SK-MEL-5 (cell line): ENCODE measurements at regions not wholly inside any gene's neighbourhood (a gene's known extent, or its start where the extent isn't known, plus 50 kb on each side); places are given as distances from the start of the nearest gene placed in this dataset.
"Not testable (repeated sequence)": the region's sequence is repeated elsewhere in the genome, so short reads cannot be mapped to it uniquely, and the experiment has no call there.

ENCODE experiments used
- DNase-seq: peaks from one replicate; pipeline ENCODE4 v3.0.0-alpha.2; 2016; ENCODE audit warnings: low read depth, low spot score
- in situ Hi-C: cut with HindIII; loops from 2 replicates; pipeline ENCODE4 v1.10.0; 2016; ENCODE audit warnings: low sequenced_read_pairs, high pct_unique_total_duplicates, low pct_unique_long_range_greater_than_20kb

DNA sequence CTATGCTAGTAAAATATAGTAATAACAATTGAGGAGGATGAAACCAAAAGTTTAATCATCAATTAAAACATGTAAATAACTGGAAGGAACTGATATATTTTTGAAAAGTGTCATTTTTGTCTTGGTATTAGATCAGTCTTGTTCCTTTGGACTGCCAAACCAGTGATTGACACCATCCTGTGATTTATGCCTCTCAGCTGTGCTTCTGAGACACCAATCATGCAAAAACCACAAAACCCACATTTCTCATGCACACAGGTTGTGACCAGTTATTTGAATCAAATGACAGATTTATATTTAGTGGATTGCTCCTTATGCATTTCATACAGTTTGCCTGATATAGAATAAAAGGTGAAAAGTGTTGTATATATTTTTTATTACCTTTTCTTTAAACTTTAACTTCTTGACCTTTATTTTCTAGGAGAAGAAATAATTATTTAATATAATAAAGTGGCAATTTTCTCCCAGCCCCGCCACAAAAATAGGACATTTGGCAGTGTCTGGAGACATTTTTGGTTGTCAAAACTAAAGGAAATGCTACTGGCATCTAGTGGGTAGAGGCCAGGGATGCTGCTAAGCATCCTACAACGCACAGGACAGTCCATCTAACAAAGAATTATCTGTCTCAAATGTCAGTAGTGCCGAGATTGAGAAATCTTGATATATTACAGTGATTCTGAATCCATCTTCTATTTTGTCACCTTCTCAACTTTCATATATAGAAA is 383.6 kb downstream of the BCKDHB start:
- in situ Hi-C loops: no loop called here
- DNase-seq: peak; percentile 22

DNA sequence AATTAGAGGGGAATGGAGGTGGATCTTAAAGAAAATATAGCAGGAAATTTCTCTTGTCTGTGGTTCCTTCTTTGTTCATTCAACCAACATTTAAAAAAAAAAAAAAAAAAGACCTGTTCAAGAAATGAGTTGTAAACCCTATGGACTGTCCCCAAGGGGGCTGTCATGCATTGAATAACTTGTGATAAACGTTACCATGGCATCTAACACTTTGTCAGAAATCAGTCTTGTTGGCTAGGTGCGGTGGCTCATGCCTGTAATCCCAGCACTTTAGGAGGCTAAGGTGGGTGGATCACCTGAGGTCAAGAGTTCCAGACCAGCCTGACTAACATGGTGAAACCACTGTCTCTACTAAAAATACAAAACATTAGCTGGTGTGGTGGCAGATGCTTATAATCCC is 381.7 kb downstream of the BCKDHB start:
- peak; percentile 18 for DNase-seq
- in situ Hi-C loops: no loop called here

DNA sequence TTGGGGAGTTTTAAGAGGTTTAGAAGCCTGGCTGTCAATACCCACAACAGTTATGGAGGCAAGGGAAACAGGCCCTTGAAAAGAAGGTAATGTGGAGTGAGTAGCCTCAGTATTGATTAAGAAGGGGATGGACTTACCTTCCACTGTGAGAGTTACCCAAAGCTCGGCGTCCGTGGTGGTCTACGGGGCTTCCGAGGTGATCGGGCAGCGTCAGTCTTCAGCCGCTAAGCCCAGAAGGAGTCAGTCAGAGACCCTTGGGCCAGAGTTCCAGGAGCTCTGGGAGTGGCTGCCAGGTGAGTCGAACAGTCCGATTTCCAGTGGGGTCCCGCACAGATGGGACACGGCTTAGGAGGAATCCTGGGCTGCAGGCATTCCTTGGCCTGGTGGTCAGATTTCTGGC is 379.0 kb downstream of the BCKDHB start:
- DNase-seq, in situ Hi-C loops: not testable (repeated sequence)

DNA sequence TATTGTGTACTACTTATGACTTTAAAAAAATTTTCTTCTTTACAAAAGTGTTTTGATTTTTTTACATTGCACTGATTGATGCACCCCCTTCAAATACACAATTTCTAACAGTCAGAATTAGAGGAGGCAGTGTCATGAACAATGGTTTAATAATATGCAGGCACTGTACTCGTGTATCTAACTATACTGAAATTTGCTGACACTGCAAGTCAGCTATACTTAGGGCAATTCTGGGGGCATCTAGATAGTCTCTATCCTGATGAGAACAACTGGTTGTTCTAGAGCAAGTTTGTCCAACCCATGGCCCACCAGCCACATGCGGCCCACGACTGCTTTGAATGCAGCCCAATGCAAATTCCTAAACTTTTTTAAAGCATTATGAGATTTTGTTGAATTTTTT is 375.6 kb downstream of the BCKDHB start:
- in situ Hi-C loops: no loop called here
- DNase-seq: no peak

DNA sequence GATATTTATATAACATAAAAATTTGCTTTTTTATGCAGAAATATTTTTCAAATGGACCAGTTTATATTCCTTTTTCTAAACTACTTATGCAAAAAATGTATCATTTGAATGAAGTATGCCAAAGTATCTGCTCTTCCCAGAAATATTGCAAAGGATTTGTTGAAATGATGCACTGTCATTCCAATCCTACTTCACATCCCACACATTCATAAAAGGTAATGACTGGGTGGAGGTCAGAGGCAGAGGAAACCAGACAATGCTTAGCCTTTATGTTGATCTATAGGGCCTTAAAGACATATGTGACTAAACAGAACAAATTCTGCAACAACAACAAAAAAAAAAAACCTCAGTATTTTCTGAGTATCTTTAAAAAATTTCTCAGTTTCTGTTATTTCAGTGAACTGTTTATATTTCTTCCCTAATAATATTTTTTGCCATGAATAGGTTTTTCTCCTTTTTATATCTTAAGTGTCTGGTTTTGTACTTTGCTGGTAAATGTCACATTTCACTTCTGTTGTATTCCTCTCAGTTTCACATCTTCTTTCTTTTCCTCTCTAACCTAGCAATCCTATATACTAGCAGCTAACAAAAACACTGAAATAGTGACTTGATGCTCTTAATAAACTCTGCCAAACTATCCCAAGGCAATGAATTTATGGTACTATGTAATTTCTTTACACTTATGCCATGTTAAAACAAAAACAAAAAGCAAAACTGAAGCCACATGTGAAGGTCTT is 374.1 kb downstream of the BCKDHB start:
- in situ Hi-C loops: no loop called here
- peak; percentile 19 for DNase-seq

DNA sequence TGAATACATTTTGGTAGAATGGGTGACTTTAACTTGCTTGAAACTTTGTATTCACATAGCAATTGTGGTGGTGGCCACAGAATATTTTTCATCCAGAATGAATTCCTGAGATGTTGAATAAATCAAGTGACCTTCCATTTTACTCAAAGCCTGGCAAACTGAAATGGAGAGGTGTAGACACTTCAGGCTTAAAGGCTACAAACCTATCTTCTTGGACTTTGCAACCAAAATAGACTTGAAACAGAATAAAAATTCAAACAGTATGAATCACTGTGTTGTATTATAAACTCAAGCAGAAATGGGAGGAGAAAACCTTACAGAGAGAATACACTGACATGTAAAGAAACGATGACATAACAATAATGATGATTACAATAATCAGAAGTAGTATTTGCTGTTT is 371.6 kb downstream of the BCKDHB start:
- in situ Hi-C loops: no loop called here
- no peak for DNase-seq

DNA sequence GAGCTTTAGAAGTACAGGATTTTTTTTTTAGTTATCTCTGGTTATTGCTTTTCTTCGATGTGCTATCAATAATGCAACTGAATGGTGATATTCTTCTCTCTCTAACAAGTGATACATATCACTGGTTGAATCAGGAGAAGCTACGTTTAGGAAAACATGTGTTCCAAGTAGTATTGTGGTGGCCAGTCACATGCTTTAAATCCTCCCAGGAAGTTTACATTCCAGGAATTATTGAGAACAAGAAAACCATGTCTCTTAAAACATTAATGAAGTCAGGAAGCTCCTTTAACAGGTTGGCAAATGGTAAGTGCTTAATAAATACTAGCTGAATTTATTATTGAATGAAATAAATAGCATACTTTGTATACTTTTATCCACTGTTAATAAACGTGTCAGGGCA is 371.1 kb downstream of the BCKDHB start:
- peak; percentile 43 for DNase-seq
- in situ Hi-C loops: no loop called here

DNA sequence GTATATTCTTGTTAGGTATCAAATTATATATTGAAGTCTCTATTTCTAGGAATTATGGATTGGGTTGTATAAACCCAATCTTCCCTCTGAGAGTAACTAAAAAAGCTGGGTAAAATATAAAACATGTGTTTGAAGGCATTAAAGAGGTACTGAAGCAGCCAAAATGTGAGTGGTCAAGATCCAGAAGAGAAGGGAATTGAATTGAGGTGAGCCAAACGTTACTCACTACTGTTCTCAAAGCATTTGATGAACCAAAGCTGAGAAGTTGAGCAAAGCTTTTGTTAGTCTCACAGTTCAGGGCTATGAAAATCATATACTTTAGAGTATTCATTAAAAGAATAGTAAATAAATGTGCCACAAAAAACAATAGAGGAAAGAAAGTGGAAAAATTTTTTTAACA is 365.8 kb downstream of the BCKDHB start:
- no peak for DNase-seq
- in situ Hi-C loops: no loop called here

DNA sequence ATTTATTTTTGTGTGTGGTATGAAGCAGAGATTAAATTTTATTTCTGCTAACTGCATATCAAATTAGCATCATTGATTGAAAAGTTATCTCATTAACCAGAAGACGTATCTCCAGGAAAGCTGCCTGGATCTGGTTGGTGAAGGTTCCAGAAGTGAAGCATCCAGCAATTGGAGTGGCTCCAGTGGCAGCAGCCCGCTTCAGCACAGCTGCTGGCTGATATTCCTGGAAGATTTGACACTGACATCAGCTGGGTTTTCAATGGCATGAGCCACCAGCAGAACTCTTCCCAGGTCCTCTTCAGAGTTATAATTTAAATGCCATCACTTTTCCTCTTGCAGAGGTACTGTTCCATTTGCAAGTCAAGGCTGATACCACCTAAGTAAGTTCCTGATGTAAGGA is 363.5 kb downstream of the BCKDHB start:
- in situ Hi-C loops: no loop called here
- DNase-seq: no peak

DNA sequence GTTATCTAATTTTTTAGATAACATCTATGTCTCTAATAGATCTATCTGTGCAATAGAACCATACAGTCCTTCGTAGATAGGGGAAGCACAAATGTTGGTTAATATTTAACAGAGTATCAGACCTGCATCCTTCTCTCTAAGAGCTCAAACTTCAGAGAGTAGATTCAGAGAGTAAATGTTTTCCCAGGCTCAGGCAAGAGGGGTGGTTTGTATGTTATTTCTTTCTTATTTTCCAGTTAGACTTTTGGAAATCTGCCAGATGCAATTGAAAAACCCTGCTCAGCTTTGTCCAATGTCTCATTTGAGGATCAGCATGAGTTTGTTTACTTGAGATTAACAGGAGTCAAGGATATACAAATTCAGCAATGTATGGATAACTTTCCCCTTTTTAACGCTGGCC is 361.9 kb downstream of the BCKDHB start:
- DNase-seq: no peak
- in situ Hi-C loops: no loop called here

DNA sequence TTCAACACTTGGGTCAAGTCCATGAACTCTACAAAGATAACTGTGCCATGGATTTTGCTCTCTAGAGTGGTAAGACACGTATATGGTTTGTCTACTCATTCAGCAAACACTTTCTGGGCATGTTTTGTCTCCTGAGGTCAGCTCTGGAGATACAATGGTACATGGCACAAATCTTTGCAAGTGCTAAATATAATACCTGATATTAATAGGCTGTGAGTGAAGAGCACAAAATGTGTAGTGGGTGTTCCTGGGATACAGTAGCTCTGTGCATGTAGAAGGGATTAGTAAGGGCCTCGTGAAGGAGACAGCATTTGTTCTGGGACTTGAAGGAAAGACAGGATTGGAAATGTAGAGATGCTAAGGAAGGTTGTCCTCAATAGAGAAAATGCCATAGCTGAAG is 360.9 kb downstream of the BCKDHB start:
- in situ Hi-C loops: no loop called here
- no peak for DNase-seq

DNA sequence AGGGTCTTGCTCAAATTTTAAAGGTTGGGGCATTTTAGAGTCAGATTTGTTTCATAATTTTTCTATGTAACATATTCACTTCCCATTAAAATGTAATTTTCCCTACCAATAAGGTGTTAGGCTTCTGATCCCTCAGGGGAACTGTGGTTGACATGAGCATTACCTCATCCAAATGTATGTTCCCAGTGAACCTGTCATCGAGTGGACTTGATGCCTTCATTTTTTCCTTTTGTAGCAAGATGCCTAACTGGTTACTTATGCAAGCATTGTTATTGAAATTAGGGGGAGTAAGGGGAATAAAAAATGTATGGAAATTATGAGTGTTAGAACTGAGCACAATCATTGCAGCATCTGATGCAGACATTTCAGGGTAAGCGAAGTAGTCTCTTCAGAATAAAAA is 360.5 kb downstream of the BCKDHB start:
- in situ Hi-C loops: no loop called here
- DNase-seq: no peak

DNA sequence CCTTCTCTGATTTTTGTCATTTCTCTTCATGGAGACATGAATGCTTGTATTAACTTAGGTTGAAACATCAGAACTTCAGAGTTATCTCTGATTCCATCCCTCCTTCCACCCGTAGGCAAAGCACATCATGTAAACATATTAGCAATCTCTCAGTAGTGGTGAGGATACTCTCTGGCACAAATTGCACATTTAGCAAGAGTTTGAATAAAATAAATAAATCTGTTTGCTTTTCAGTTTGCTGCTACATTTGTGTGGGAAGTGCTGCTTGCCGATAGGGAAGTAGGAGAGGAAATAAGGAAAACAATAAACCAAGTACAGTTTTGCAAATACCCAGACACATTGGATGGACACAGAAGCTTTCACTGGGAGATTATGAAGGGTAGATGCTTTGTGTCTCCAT is 359.0 kb downstream of the BCKDHB start:
- no peak for DNase-seq
- in situ Hi-C loops: no loop called here

DNA sequence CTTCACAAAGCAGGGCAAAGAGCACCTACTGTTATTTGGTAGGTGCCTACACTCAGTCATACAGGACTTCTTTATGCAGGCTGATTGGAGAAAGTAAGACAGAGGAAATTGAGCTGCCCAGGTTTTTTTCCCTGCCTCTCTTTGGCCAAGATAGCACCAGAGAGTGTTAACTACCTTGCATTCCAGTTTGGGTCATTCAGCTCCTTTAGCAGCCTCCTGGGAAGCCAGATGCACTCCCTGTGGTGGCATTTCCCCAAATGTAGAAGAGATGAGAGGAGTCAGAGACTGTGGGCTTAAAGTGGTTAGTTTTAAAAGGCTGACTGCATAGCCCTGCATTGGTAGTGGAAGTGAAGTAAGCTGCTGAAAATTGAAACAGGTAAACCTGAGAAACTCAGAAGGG is 358.4 kb downstream of the BCKDHB start:
- in situ Hi-C loops: no loop called here
- DNase-seq: no peak

DNA sequence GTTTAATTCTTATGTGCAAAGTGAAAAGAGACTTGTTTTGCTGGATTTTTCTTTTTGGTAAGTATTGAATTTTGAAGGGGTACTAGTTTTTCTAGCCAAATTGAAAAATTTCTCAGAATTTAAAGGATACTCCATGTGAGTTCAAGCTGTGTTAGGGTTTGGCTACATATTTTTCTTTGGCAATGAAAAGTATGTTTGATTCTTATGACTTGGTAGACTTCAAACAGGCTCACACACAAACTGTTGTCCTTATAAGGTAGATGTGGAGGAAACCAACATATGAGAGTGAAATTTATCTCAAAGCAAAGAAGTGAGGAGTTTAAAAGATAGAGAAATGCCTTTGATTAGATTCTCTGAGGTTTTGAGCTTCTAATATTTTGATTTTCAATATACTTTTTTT is 356.7 kb downstream of the BCKDHB start:
- in situ Hi-C loops: no loop called here
- DNase-seq: no peak

DNA sequence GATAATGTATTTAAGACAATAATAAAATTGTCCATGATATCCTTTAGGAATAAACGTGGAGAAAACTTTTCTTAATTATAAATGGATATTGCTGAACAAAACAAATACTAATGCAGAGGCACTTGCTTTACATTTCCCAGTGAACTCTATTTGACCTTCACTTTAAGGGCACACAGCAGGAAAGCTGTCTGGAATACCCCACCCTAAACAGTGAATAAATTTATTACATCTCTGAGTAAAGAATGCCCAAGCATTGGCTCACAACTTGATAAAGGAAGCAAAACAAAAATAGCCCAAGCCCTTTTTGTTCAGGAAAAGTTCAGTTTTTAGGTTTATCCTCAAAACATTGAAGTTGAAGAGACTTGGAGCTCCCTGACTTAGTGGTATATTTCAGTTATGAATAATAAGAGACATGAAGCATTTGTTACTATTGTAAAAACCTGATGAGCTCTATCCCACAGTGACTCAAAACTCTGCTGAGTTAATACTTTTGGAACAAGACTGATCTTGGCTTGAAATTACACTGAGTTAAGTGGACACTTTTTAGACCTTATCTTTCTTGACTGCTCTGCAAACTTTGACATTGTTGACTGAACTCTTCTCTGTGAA is 353.9 kb downstream of the BCKDHB start:
- in situ Hi-C loops: no loop called here
- no peak for DNase-seq

DNA sequence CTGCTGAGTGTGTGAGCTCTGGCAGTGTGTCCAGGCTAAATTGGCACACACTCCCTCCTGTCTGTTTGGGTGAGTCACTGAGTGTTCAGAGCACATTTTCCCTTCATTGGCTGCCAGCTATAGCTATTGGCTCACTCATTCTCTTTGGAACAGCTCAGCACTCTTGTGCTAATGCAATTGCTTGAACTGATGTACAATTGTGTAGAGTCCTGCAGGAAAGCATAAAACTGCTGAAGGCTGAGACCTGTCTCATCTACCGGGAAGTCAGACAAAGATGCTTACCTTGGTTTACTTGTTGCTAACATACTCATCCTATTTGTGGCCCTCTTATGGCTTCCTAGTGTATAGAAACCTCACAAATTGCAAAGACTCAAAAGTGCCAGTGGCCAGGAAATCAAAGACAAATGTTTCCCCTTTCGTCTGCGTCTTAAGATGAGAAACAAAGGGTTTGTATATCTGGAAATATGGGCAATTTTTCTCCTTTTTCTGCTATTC is 351.0 kb downstream of the BCKDHB start:
- DNase-seq: no peak
- in situ Hi-C loops: no loop called here

DNA sequence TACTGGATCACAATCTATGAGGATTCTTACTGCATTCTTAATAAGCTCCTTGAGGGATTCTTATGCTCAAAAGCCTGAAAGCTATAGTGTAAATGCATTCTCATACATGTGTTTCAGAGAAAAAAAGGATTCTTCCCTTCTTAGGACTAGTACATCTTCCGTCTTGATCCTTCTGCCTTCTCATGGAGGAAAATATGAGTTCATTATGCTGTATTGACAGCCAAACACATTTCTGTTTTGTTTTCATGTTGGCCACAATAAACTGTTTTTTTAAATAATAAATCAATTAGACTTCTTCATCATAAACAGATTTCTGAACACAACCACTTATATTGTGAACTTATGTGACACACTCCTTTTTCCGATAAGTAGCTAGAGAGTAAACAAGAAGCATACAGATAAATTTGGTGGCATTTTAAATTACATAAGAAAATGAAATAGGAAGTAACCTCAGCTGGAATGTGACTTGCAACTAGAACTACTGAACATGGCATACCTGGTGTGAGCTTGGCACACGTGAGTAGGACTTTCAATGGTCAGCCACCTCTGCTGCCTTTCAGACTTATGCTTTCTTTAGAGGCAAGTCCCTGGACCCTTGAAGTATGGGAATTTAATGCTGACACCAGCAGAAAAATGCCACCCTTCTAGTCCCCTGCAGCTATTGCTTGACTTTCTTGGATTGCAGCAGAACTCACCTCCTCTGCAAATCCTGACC is 350.4 kb downstream of the BCKDHB start:
- no peak for DNase-seq
- in situ Hi-C loops: no loop called here
